ENCODE measurements at regions not wholly inside any gene's neighbourhood (a gene's known extent, or its start where the extent isn't known, plus 50 kb on each side); places are given as distances from the start of the nearest gene placed in this dataset.

DNA sequence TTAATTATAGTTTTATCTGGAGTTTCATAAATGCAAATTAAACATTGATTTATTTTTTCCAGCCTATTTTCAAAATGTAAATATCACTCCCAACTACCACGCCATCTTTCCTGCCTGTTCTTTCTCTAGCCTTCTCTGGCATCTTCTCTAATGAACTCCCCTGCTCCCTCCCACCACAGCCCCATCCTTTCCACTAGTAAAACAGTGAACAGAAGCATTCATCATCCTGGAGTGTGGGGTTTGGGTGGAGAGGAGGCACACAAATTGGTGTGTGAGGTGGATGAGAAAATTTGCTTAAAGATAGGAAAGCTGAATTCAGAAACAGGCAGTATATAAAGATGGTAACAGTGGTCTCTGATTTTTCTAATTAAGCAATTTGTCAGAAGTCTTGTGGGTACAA is 479.4 kb downstream of the ARL4A start:
- H3K9me1 ChIP-seq (replicated peaks; ENCODE audit: control insufficient read depth, extremely low read depth, insufficient read depth, low read length), result no peaks in the 10 kb centered on the region
- ChIA-PET POLR2A (no interaction called here), CTCF (no interaction called here)
- H3K9ac ChIP-seq (replicated peaks; ENCODE audit: extremely low read depth, insufficient read depth, low read length), result no peak overlapping the region
- dilution Hi-C loops (cut with MboI; ENCODE audit: extremely low pct_ligation_motif_present, low sequenced_read_pairs) (no loop called here), intact Hi-C loops (cut with micrococcal nuclease) (no loop called here)
- H3K4me1 ChIP-seq (ENCODE audit: control insufficient read depth, extremely low read depth, insufficient read depth, low read length), result peaks cover 3% of the 10 kb centered on the region
- H3K4me2 ChIP-seq (ENCODE audit: insufficient read depth, low read length), result no peak overlapping the region
- H3K36me3 ChIP-seq (ENCODE audit: control insufficient read depth in 2 of 2, extremely low read depth in 1 of 2, insufficient read depth in 2 of 2, low read length in 2 of 2), result no peaks in the 10 kb centered on the region
- no TSS peak for BruUV-seq (replicated peaks)
- no peak overlapping the region for H3K27ac ChIP-seq (ENCODE audit: insufficient read depth, low read depth, low read length)
- no peaks in the 10 kb centered on the region for H3K27me3 ChIP-seq (ENCODE audit: control insufficient read depth in 2 of 2, insufficient read depth in 2 of 2, low read length in 2 of 2)
- TF ChIP-seq POLR2A (IDR thresholded peaks at IDR 0.05; ENCODE audit: low read depth, low read length) (no peak), MAX (IDR thresholded peaks at IDR 0.05; ENCODE audit: insufficient read depth, insufficient read length) (no peak), JUN (IDR thresholded peaks at IDR 0.05; ENCODE audit: borderline replicate concordance, insufficient read depth, insufficient read length, low read depth) (no peak), GATA2 (IDR thresholded peaks at IDR 0.05; ENCODE audit: insufficient read depth, insufficient read length, low read depth, low read length) (no peak), EZH2 (IDR thresholded peaks at IDR 0.05; ENCODE audit: borderline replicate concordance, low read depth, low read length, severe bottlenecking) (no peak), POLR2AphosphoS5 (IDR thresholded peaks at IDR 0.05; ENCODE audit: insufficient read depth, low read depth, low read length) (no peak)
- TF ChIP-seq, protein P1, sequence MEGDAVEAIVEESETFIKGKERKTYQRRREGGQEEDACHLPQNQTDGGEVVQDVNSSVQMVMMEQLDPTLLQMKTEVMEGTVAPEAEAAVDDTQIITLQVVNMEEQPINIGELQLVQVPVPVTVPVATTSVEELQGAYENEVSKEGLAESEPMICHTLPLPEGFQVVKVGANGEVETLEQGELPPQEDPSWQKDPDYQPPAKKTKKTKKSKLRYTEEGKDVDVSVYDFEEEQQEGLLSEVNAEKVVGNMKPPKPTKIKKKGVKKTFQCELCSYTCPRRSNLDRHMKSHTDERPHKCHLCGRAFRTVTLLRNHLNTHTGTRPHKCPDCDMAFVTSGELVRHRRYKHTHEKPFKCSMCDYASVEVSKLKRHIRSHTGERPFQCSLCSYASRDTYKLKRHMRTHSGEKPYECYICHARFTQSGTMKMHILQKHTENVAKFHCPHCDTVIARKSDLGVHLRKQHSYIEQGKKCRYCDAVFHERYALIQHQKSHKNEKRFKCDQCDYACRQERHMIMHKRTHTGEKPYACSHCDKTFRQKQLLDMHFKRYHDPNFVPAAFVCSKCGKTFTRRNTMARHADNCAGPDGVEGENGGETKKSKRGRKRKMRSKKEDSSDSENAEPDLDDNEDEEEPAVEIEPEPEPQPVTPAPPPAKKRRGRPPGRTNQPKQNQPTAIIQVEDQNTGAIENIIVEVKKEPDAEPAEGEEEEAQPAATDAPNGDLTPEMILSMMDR (IDR thresholded peaks at IDR 0.05; ENCODE audit: extremely low read depth in 1 of 2, insufficient read depth in 1 of 2, low read depth in 1 of 2, low read length in 2 of 2), result no peak
- H3K79me2 ChIP-seq (ENCODE audit: control insufficient read depth, insufficient read depth, low read length), result no peaks in the 10 kb centered on the region
- FAIRE-seq (no peak), DNase-seq (ENCODE audit: low read depth, low spot score) (no peak)
- H2AFZ ChIP-seq (ENCODE audit: low read depth, low read length), result no peak overlapping the region
- no peaks in the 10 kb centered on the region for H3K9me3 ChIP-seq (replicated peaks; ENCODE audit: control insufficient read depth, insufficient read depth, low read length)
- no peak overlapping the region for H3K4me3 ChIP-seq (replicated peaks in 1 of 3; ENCODE audit: insufficient read depth in 1 of 3, low read depth in 1 of 3, low read length in 3 of 3)
- H4K20me1 ChIP-seq (replicated peaks; ENCODE audit: control insufficient read depth, extremely low read depth, insufficient read depth, low read length), result no peaks in the 10 kb centered on the region

Measured in endothelial cell of umbilical vein (primary cell).